NT2/D1 (cell line): ENCODE measurements at regions not wholly inside any gene's neighbourhood (a gene's known extent, or its start where the extent isn't known, plus 50 kb on each side); places are given as distances from the start of the nearest gene placed in this dataset.
"Not testable (repeated sequence)": the region's sequence is repeated elsewhere in the genome, so short reads cannot be mapped to it uniquely, and the experiment has no call there.

Experiments used
- DNase-seq: peaks from one replicate; pipeline ENCODE4 v3.0.0-alpha.2; 2011; ENCODE audit warnings: low read depth, low spot score
- H3K27me3 ChIP-seq: 2 replicates; pipeline ENCODE4 v1.6.0; 2011; ENCODE audit warnings: mild to moderate bottlenecking; ENCODE audit not compliant: insufficient read length, insufficient read depth
- H3K36me3 ChIP-seq: 2 replicates; pipeline ENCODE4 v1.6.1; 2011; ENCODE audit warnings: mild to moderate bottlenecking, low read length, mixed read lengths; ENCODE audit not compliant: insufficient read depth, insufficient read length
- H3K4me1 ChIP-seq: 2 replicates; pipeline ENCODE4 v1.5.1; 2011; ENCODE audit not compliant: insufficient read depth, insufficient read length
- H3K4me3 ChIP-seq: 2 replicates; pipeline ENCODE4 v1.5.1; 2011; ENCODE audit warnings: low read depth; ENCODE audit not compliant: insufficient read length
- H3K9ac ChIP-seq: 2 replicates; pipeline ENCODE4 v1.6.0; 2011; ENCODE audit warnings: low read depth; ENCODE audit not compliant: insufficient read length
- H3K9me3 ChIP-seq: 2 replicates; pipeline ENCODE4 v1.5.1; 2011; ENCODE audit warnings: mild to moderate bottlenecking, low read length; ENCODE audit not compliant: insufficient read depth
- SUZ12 ChIP-seq: IDR thresholded peaks from 2 replicates; pipeline ENCODE4 v1.6.1; 2011; ENCODE audit not compliant: insufficient read length, insufficient read depth; ENCODE audit errors: extremely low read depth
- YY1 ChIP-seq: IDR thresholded peaks from 2 replicates; pipeline ENCODE4 v1.6.1; 2011; ENCODE audit not compliant: insufficient read length, insufficient read depth
- ZNF274 ChIP-seq: IDR thresholded peaks from 2 replicates; pipeline ENCODE4 v1.6.1; 2011; ENCODE audit warnings: mild to moderate bottlenecking, low read depth, low read length

GRCh38 chr18:4734021-4734420, 278.9 kb upstream of the DLGAP1 start:
- H3K4me3 ChIP-seq = no peak overlapping the region
- H3K36me3 ChIP-seq = no peaks in the 10 kb centered on the region
- no peak for TF ChIP-seq YY1
- no peak for TF ChIP-seq ZNF274
- no peak for TF ChIP-seq SUZ12
- H3K27me3 ChIP-seq = no peaks in the 10 kb centered on the region
- no peak for DNase-seq
- H3K9me3 ChIP-seq = no peaks in the 10 kb centered on the region
- no peaks in the 10 kb centered on the region for H3K4me1 ChIP-seq
- no peak overlapping the region for H3K9ac ChIP-seq

DNA sequence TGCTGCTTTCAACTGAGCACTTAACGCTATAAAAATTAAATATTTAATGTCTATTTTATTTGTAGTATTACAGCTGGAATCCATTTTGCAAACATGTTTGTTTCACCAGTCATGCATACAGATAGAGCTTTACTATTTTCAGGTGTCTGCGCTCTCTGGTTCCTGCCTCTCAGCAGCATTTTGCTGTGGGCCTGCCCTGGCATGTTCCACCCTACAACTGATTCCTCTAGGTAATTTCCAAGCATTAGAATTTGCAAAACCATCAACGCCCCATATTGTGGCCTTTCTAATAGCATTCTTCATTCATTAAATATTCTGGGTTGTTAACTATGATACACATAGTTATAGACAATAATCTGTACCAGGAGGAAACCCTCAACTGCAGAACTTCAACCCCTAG, 266.4 kb upstream of the DLGAP1 start:
- TF ChIP-seq YY1 = no peak
- no peak for TF ChIP-seq ZNF274
- TF ChIP-seq SUZ12 = no peak
- H3K4me1 ChIP-seq = no peaks in the 10 kb centered on the region
- no peak overlapping the region for H3K4me3 ChIP-seq
- H3K9me3 ChIP-seq = no peaks in the 10 kb centered on the region
- no peaks in the 10 kb centered on the region for H3K36me3 ChIP-seq
- no peak overlapping the region for H3K9ac ChIP-seq
- H3K27me3 ChIP-seq = no peaks in the 10 kb centered on the region
- DNase-seq = no peak

DNA sequence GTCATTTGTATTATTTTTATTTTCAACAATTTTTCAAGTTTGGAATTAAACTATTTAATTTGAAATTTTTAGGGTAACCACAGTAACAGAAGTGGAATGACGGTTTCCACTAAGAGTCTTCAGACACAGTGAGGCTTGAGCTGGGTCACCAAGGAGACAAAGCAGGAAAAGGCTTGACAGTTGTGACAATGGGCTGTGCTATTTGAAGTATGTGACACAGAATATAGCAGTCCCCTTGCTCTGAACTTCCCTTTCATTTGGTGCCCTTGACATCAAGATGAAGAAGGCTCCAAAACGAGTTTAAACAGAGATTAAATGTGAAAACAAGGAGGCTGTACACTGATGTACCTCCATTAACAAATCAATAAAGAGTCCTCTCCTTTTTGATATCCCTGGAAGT, 265.4 kb upstream of the DLGAP1 start:
- Histone ChIP-seq H3K4me1 (no peaks in the 10 kb centered on the region), H3K9ac (no peak overlapping the region), H3K27me3 (no peaks in the 10 kb centered on the region), H3K4me3 (no peak overlapping the region), H3K36me3 (no peaks in the 10 kb centered on the region), H3K9me3 (no peaks in the 10 kb centered on the region)
- no peak for TF ChIP-seq SUZ12
- no peak for TF ChIP-seq ZNF274
- no peak for TF ChIP-seq YY1
- DNase-seq = peak; percentile 3

GRCh38 chr18:4705894-4706293, 250.8 kb upstream of the DLGAP1 start:
- TF ChIP-seq YY1 = no peak

DNA sequence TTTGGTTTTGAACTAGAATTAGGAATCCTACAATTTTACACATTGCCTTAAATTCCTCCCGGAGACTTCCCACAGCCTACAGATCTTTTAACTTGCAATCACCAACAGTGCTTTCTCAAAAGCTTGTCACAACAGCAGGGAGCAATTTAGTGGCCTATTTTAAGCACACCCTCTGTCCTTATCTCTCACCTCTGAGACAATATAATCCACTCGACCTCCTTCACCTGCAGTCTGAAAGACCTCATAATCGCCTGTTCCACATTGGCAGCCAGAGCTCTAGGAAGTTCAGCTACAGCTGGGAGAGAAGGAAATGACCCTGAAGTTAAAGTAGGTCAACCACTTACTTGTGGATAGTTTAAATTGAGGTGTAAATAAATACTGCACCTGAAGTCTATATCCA, 249.7 kb upstream of the DLGAP1 start:
- H3K4me3 ChIP-seq = no peak overlapping the region
- no peaks in the 10 kb centered on the region for H3K4me1 ChIP-seq
- H3K9ac ChIP-seq = no peak overlapping the region
- no peaks in the 10 kb centered on the region for H3K9me3 ChIP-seq
- H3K36me3 ChIP-seq = no peaks in the 10 kb centered on the region
- no peak for DNase-seq
- TF ChIP-seq SUZ12 = no peak
- TF ChIP-seq YY1 = no peak
- TF ChIP-seq ZNF274 = no peak
- H3K27me3 ChIP-seq = no peaks in the 10 kb centered on the region

More at GRCh38 chr18:4705894-4706293, 250.8 kb upstream of the DLGAP1 start:
- Histone ChIP-seq H3K9ac (no peak overlapping the region), H3K27me3 (no peaks in the 10 kb centered on the region), H3K4me3 (no peak overlapping the region), H3K36me3 (no peaks in the 10 kb centered on the region), H3K9me3 (no peaks in the 10 kb centered on the region), H3K4me1 (no peaks in the 10 kb centered on the region)
- DNase-seq = no peak

GRCh38 chr18:4691836-4692235, 236.7 kb upstream of the DLGAP1 start:
- Histone ChIP-seq H3K27me3 (no peaks in the 10 kb centered on the region), H3K9me3 (no peaks in the 10 kb centered on the region), H3K4me1 (no peaks in the 10 kb centered on the region), H3K4me3 (no peak overlapping the region), H3K36me3 (no peaks in the 10 kb centered on the region), H3K9ac (no peak overlapping the region)
- DNase-seq = no peak
- no peak for TF ChIP-seq ZNF274

GRCh38 chr18:4678685-4679084, 223.6 kb upstream of the DLGAP1 start:
- not testable (repeated sequence) for H3K27me3 ChIP-seq, H3K9ac ChIP-seq, H3K4me3 ChIP-seq, H3K36me3 ChIP-seq, H3K4me1 ChIP-seq, H3K9me3 ChIP-seq, DNase-seq

DNA sequence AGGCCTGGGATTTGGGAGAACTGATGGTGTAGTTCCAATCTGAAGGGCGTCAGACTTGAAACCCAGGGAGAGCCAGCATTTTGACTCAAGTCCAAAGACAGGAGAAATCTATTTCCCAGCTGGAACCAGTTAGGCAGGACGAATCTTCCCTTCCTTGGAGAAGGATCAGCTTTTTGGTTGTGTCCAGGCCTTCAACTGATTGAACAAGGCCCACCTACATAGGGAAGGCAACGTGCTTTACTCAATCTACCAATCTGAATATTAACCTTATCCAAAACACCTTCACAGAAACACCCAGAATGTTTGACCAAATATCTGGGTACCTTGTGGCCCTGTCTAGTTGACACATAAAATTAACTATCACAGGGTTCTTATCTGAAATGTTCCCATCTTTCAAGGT, 221.9 kb upstream of the DLGAP1 start:
- no peak overlapping the region for H3K4me3 ChIP-seq
- no peaks in the 10 kb centered on the region for H3K9me3 ChIP-seq
- H3K9ac ChIP-seq = no peak overlapping the region
- no peak for TF ChIP-seq YY1
- TF ChIP-seq SUZ12 = no peak
- no peak for TF ChIP-seq ZNF274
- no peaks in the 10 kb centered on the region for H3K36me3 ChIP-seq
- no peaks in the 10 kb centered on the region for H3K4me1 ChIP-seq
- H3K27me3 ChIP-seq = no peaks in the 10 kb centered on the region
- no peak for DNase-seq
